ENCODE measurements at regions not wholly inside any gene's neighbourhood (a gene's known extent, or its start where the extent isn't known, plus 50 kb on each side); places are given as distances from the start of the nearest gene placed in this dataset.

- no peak for TF ChIP-seq CTCF (IDR thresholded peaks at IDR 0.05)
- TF ChIP-seq POLR2A (IDR thresholded peaks at IDR 0.05), result no peak
- no peak for TF ChIP-seq POLR2AphosphoS5 (IDR thresholded peaks at IDR 0.05)
These were observed 530.5 kb downstream of the ACTR3B start for GRCh38 chr7:153290066-153290465.

GRCh38 chr7:153297141-153297540 lies 537.6 kb downstream of the ACTR3B start:
- no peak for TF ChIP-seq POLR2A (IDR thresholded peaks at IDR 0.05)
- TF ChIP-seq POLR2AphosphoS5 (IDR thresholded peaks at IDR 0.05), result no peak
- TF ChIP-seq CTCF (IDR thresholded peaks at IDR 0.05), result no peak
- H3K9me3 ChIP-seq, result no peaks in the 10 kb centered on the region
- no peaks in the 10 kb centered on the region for H3K27me3 ChIP-seq (replicated peaks; ENCODE audit: insufficient read depth)
- intact Hi-C loops (cut with DNase I), result no loop called here
- H3K4me1 ChIP-seq (replicated peaks), result no peaks in the 10 kb centered on the region
- no peaks in the 10 kb centered on the region for H3K36me3 ChIP-seq
- 84% methylated on average over 7 of the region's 7 CpGs for WGBS
- H3K27ac ChIP-seq, result no peak overlapping the region
- H3K4me3 ChIP-seq, result no peak overlapping the region
- DNase-seq (ENCODE audit: low spot score), result no peak

More at GRCh38 chr7:153290066-153290465, 530.5 kb downstream of the ACTR3B start:
- no peak overlapping the region for H3K27ac ChIP-seq
- H3K4me1 ChIP-seq (replicated peaks), result no peaks in the 10 kb centered on the region
- intact Hi-C loops (cut with DNase I), result no loop called here
- 71% methylated on average over 2 of the region's 4 CpGs for WGBS
- no peak for DNase-seq (ENCODE audit: low spot score)
- H3K27me3 ChIP-seq (replicated peaks; ENCODE audit: insufficient read depth), result no peaks in the 10 kb centered on the region
- no peaks in the 10 kb centered on the region for H3K36me3 ChIP-seq
- H3K9me3 ChIP-seq, result no peaks in the 10 kb centered on the region
- H3K4me3 ChIP-seq, result no peak overlapping the region

- Histone ChIP-seq H3K36me3 (no peaks in the 10 kb centered on the region), H3K4me3 (no peak overlapping the region), H3K27ac (no peak overlapping the region), H3K4me1 (replicated peaks) (no peaks in the 10 kb centered on the region), H3K9me3 (no peaks in the 10 kb centered on the region), H3K27me3 (replicated peaks; ENCODE audit: insufficient read depth) (no peaks in the 10 kb centered on the region)
- intact Hi-C loops (cut with DNase I), result no loop called here
- TF ChIP-seq POLR2AphosphoS5 (IDR thresholded peaks at IDR 0.05) (no peak), POLR2A (IDR thresholded peaks at IDR 0.05) (no peak), CTCF (IDR thresholded peaks at IDR 0.05) (no peak)
- no peak for DNase-seq (ENCODE audit: low spot score)
- 61% methylated on average over 7 of the region's 7 CpGs for WGBS
These were observed 542.4 kb downstream of the ACTR3B start for GRCh38 chr7:153301936-153302335.

DNA sequence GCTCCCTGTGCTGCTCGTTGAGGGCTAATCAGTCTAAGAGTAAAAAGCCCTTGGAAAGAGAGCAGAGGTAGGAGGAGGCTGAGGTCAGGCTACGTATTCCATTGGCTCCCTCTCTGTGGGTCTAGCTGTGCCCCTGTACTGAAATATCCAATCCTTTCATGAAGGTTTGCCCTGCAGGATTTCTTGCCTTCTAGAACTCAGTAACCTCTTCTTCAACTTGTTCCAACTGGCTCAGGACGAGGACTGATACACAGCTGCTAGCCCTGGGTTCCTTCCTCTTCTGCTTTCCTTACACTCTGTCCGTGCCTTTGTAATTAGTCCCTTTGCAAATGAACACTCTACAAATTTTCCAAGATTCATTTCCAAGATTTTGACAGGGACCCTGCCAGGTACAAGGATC lies 560.5 kb downstream of the ACTR3B start:
- WGBS, result 39% methylated on average over 4 of the region's 4 CpGs
- Histone ChIP-seq H3K9me3 (no peaks in the 10 kb centered on the region), H3K4me3 (no peak overlapping the region), H3K27ac (no peak overlapping the region), H3K36me3 (no peaks in the 10 kb centered on the region), H3K4me1 (replicated peaks) (no peaks in the 10 kb centered on the region), H3K27me3 (replicated peaks; ENCODE audit: insufficient read depth) (no peaks in the 10 kb centered on the region)
- DNase-seq (ENCODE audit: low spot score), result no peak
- intact Hi-C loops (cut with DNase I), result no loop called here
- no peak for TF ChIP-seq POLR2A (IDR thresholded peaks at IDR 0.05)
- no peak for TF ChIP-seq POLR2AphosphoS5 (IDR thresholded peaks at IDR 0.05)
- TF ChIP-seq CTCF (IDR thresholded peaks at IDR 0.05), result no peak

GRCh38 chr7:153320681-153321080 lies 561.1 kb downstream of the ACTR3B start:
- Histone ChIP-seq H3K27ac (no peak overlapping the region), H3K4me1 (replicated peaks) (no peaks in the 10 kb centered on the region), H3K36me3 (no peaks in the 10 kb centered on the region), H3K4me3 (no peak overlapping the region), H3K9me3 (no peaks in the 10 kb centered on the region), H3K27me3 (replicated peaks; ENCODE audit: insufficient read depth) (no peaks in the 10 kb centered on the region)
- no peak for DNase-seq (ENCODE audit: low spot score)
- no peak for TF ChIP-seq POLR2AphosphoS5 (IDR thresholded peaks at IDR 0.05)
- intact Hi-C loops (cut with DNase I), result no loop called here
- WGBS, result 48% methylated on average over 4 of the region's 4 CpGs

All from prostate gland (tissue), 2 donors.